Panc1 (cell line): ENCODE measurements at regions not wholly inside any gene's neighbourhood (a gene's known extent, or its start where the extent isn't known, plus 50 kb on each side); places are given as distances from the start of the nearest gene placed in this dataset.

ENCODE experiments used
- ATAC-seq: fragments of 200-7000 bp; cut with Tn5 transposase; 2 replicates; pipeline ENCODE4 v1.9.1; 2020; ENCODE audit warnings: mild to moderate bottlenecking, moderate library complexity
- BruUV-seq: library from RNA; stranded (reverse); fragments of 400-500 nt; replicated peaks from 2 replicates; lab custom pipeline; 2021; lab: Mats Ljungman, UMichigan
- CTCF ChIA-PET: fragments of 300-600 bp; sonication (Branson Sonifier 250); formaldehyde crosslinking; loops from one replicate; lab custom pipeline; 2022; ENCODE audit warnings: antibody characterized with exemption; lab: Charles Lee
- POLR2A ChIA-PET: fragments of 300-600 bp; sonication (Branson Sonifier 250); formaldehyde crosslinking; loops from one replicate; lab custom pipeline; 2022; ENCODE audit warnings: antibody characterized with exemption; lab: Charles Lee
- DNase-seq: peaks from one replicate; pipeline ENCODE4 v3.0.0-alpha.2; 2010; ENCODE audit warnings: low read depth, low spot score
- H3K27ac ChIP-seq: 2 replicates; pipeline ENCODE4 v1.5.1; 2011; ENCODE audit warnings: mild to moderate bottlenecking, low read length, inconsistent platforms
- H3K27me3 ChIP-seq: fragments of 200-500 bp; sonication (Bioruptor generic); 2 replicates; pipeline ENCODE4 v1.6.0; 2014; ENCODE audit warnings: low read length, inconsistent platforms; ENCODE audit not compliant: control insufficient read depth, insufficient read depth
- H3K36me3 ChIP-seq: fragments of 200-500 bp; sonication (Bioruptor generic); 2 replicates; pipeline ENCODE4 v1.5.1; 2014; ENCODE audit warnings: inconsistent platforms, mild to moderate bottlenecking, low read length, moderate library complexity; ENCODE audit not compliant: control insufficient read depth, insufficient read depth
- H3K4me1 ChIP-seq: 2 replicates; pipeline ENCODE4 v1.5.1; 2011; ENCODE audit warnings: inconsistent platforms, mild to moderate bottlenecking, low read length, moderate library complexity; ENCODE audit not compliant: control insufficient read depth, insufficient read depth
- H3K4me3 ChIP-seq, 2 experiments: 2 replicates each; pipeline ENCODE4 v1.5.1; 2011 to 2012; ENCODE audit warnings: low read depth in 2 of 2, low read length in 2 of 2, mild to moderate bottlenecking in 2 of 2, inconsistent platforms in 1 of 2, moderate library complexity in 1 of 2
- H3K9me3 ChIP-seq: fragments of 200-500 bp; sonication (Bioruptor generic); 2 replicates; pipeline ENCODE4 v1.5.1; 2014; ENCODE audit warnings: low read depth, mild to moderate bottlenecking, inconsistent platforms, low read length, moderate library complexity; ENCODE audit not compliant: control insufficient read depth, insufficient read depth
- CTCF ChIP-seq: fragments of 450-650 bp; IDR thresholded peaks from 2 replicates; pipeline ENCODE4 v1.5.1; 2017; ENCODE audit warnings: mild to moderate bottlenecking
- POLR2AphosphoS5 ChIP-seq: IDR thresholded peaks from 2 replicates; pipeline ENCODE4 v1.6.1; 2012; ENCODE audit warnings: mild to moderate bottlenecking, low read depth, low read length, moderate library complexity
- SIN3A ChIP-seq: IDR thresholded peaks from 2 replicates; pipeline ENCODE4 v1.6.1; 2012; ENCODE audit warnings: low read depth, mild to moderate bottlenecking, low read length, moderate library complexity, borderline replicate concordance; ENCODE audit not compliant: insufficient read depth
- TCF7L2 ChIP-seq: IDR thresholded peaks from 2 replicates; pipeline ENCODE4 v1.6.1; 2011; ENCODE audit warnings: mild to moderate bottlenecking, low read depth, low read length, inconsistent platforms
- in situ Hi-C: cut with HindIII; loops from 2 replicates; pipeline ENCODE4 v1.10.0; 2016; ENCODE audit warnings: low sequenced_read_pairs, low pct_unique_long_range_greater_than_20kb
- intact Hi-C: fragments of 100-400 bp; cut with micrococcal nuclease; formaldehyde crosslinking; loops from one replicate; pipeline ENCODE4 v1.10.0; 2022; ENCODE audit not compliant: unreplicated experiment
- TF ChIP-seq, protein P1 (sequence below), 2 experiments: IDR thresholded peaks; 2 replicates each; pipeline ENCODE4 v1.6.1; 2011 to 2012; ENCODE audit warnings: low read depth in 2 of 2, control low read depth in 1 of 2, low read length in 1 of 2, mild to moderate bottlenecking in 1 of 2, moderate library complexity in 1 of 2; ENCODE audit not compliant: insufficient read depth in 1 of 2

- POLR2A ChIA-PET: no interaction called here
- DNase-seq: no peak
- BruUV-seq: no TSS peak
- Histone ChIP-seq H3K9me3 (no peaks in the 10 kb centered on the region), H3K36me3 (no peaks in the 10 kb centered on the region), H3K4me3 (no peak overlapping the region), H3K27ac (no peak overlapping the region), H3K27me3 (no peaks in the 10 kb centered on the region), H3K4me1 (no peaks in the 10 kb centered on the region)
- CTCF ChIA-PET: no interaction called here
- TF ChIP-seq TCF7L2 (no peak), POLR2AphosphoS5 (no peak), CTCF (no peak), SIN3A (no peak)
- TF ChIP-seq, protein P1, sequence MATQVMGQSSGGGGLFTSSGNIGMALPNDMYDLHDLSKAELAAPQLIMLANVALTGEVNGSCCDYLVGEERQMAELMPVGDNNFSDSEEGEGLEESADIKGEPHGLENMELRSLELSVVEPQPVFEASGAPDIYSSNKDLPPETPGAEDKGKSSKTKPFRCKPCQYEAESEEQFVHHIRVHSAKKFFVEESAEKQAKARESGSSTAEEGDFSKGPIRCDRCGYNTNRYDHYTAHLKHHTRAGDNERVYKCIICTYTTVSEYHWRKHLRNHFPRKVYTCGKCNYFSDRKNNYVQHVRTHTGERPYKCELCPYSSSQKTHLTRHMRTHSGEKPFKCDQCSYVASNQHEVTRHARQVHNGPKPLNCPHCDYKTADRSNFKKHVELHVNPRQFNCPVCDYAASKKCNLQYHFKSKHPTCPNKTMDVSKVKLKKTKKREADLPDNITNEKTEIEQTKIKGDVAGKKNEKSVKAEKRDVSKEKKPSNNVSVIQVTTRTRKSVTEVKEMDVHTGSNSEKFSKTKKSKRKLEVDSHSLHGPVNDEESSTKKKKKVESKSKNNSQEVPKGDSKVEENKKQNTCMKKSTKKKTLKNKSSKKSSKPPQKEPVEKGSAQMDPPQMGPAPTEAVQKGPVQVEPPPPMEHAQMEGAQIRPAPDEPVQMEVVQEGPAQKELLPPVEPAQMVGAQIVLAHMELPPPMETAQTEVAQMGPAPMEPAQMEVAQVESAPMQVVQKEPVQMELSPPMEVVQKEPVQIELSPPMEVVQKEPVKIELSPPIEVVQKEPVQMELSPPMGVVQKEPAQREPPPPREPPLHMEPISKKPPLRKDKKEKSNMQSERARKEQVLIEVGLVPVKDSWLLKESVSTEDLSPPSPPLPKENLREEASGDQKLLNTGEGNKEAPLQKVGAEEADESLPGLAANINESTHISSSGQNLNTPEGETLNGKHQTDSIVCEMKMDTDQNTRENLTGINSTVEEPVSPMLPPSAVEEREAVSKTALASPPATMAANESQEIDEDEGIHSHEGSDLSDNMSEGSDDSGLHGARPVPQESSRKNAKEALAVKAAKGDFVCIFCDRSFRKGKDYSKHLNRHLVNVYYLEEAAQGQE (IDR thresholded peaks at IDR 0.05; ENCODE audit: insufficient read depth in 1 of 2, low read depth in 2 of 2, low read length in 1 of 2): no peak
- intact Hi-C loops (no loop called here), in situ Hi-C loops (no loop called here)
- no peak for ATAC-seq
These were observed 154.6 kb downstream of the SLC30A10 start for GRCh38 chr1:219773775-219774174.

DNA sequence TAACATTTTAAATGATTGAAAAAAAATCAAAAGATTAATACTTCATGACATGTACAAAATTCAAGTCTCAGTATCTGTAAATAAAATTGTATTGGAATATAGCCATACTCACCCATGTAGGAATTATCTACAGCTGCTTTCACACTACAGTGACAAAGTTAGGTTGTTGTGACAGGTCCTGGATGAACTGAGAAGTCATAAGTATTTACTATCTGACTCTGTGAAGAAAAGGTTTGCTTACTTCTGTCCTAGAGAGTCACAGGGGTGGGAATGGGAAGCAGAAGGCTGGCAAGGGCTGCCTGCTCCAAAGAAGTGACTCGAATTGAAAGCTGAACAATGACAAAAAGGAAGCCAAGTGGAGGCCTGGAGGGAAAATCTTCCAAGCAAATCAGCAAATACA lies 155.2 kb downstream of the SLC30A10 start:
- TF ChIP-seq SIN3A (no peak), CTCF (no peak), TCF7L2 (no peak), POLR2AphosphoS5 (no peak)
- TF ChIP-seq, protein P1 (IDR thresholded peaks at IDR 0.05; ENCODE audit: insufficient read depth in 1 of 2, low read depth in 2 of 2, low read length in 1 of 2): no peak
- ATAC-seq: no peak
- Histone ChIP-seq H3K4me1 (no peaks in the 10 kb centered on the region), H3K27ac (no peak overlapping the region), H3K9me3 (no peaks in the 10 kb centered on the region), H3K27me3 (no peaks in the 10 kb centered on the region), H3K36me3 (no peaks in the 10 kb centered on the region), H3K4me3 (no peak overlapping the region)
- in situ Hi-C loops: no loop called here
- BruUV-seq: no TSS peak
- ChIA-PET POLR2A (no interaction called here), CTCF (no interaction called here)
- intact Hi-C loops: no loop called here
- DNase-seq: no peak
